Activated CD4-positive, CD25-positive, alpha-beta regulatory T cell treated with anti-CD3 and anti-CD28 coated beads, Interleukin-2, amount 50 U/mL, for 16 hours (primary cell): ENCODE measurements at regions not wholly inside any gene's neighbourhood (a gene's known extent, or its start where the extent isn't known, plus 50 kb on each side); places are given as distances from the start of the nearest gene placed in this dataset.
"Not testable (repeated sequence)": the region's sequence is repeated elsewhere in the genome, so short reads cannot be mapped to it uniquely, and the experiment has no call there.

Experiments used
- DNase-seq: peaks from one replicate; pipeline ENCODE4 v3.0.0-alpha.2; 2020; ENCODE audit warnings: low read depth, low spot score

GRCh38 chr6:113365191-113365590 is 492.0 kb upstream of the MARCKS start:
- no peak for DNase-seq

- no peak for DNase-seq
These were observed 490.6 kb upstream of the MARCKS start for GRCh38 chr6:113366505-113366904.

DNA sequence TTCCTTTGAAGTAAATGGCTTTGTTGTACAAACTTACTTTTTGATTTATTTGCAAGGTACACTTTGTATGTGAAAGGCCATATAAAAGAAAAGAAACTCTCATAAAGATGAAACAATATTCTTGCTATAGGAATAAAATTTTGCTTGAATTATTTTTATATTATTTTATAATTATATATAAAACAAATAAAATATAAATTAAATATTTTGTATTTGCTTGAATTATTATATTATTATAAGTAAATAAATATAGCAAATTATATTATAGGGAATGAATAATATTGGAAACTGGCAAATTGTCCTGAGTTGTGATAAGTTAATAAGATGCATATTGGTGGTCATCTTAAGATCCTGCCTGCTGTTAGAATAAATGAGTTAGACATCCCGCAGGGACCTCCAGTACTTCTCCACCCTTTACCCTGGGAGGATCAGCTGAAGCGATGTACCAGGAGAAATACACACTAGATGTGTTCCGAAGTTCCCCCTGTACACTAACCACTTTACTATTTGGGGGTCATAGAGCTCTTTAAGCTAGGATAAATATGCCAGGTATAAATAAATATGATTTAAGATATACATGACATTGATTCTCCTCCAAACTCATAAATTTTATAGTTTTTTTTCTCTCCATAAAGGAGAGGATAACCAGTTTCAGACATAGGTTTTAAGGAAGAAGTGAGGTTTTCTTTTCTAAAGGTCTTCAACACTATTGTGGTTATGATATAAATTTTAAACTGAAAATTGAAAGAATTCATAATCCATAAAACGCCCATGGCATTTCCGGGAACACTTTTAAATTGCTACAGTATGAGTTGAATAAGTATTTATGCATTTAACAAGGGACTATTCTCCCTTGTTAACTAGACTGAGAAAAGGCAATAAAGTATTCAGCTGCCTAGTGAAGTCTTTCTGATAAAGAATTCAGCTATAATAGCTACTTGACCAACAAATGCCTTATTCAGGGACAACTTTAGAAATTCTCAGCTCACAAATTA is 486.3 kb upstream of the MARCKS start:
- no peak for DNase-seq

DNA sequence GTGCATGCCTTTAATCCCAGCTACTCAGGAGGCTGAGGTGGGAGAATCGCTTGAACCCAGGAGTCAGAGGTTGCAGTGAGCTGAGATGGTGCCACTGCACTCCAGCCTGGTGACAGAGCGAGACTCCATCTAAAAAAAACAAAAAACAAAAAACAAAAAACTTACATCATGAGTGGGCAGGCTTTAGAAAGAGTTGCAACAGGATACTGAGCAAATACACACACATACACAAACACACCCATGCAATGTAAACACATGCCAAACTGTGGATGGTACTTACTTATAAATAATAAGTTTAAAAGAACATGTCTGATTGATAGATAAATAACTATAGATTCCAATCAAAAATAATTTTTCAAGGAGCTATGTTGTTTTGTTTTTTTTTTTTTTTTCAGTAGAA is 481.7 kb upstream of the MARCKS start:
- DNase-seq: not testable (repeated sequence)

DNA sequence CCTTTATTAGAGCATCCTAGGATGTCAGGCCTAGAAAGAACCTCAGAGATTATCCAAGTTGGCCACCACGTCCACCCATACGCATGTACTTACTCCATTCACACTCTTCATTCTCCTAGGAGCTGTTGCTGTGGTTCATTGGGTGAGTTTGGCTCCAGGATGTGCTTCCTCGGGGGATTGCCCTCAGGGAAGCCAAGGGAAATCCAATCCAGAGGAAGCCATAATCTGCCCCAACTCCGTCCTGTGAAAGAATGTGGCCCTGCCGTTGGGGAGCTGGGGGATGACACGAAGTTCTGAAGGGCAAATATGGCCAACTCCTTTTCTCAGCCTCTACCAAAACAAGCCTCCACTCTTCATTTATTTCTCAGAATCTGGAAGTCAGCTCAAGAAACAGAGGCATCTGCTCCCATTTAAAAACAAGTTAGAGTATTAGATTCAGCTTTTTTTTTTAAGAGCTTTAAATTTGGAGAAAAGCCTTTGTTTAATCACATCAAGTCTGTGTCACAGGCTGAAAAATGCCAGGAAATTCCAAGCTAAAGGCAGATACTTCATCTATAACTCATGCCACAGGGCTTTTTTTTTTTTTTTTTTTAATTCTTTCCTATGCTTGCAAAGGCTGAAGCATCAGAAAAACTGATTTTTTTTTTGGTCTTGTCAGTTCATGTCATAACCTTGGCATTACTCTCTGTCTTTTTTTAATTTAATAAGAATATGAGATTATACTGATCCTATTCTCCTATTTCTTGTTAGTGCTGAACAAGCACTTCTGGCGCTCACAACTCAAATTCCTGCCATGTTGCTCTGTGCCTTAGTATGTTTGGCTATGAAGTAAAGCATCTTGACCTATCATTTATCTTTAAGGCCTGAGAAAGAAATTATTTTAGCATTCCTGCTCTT is 480.9 kb upstream of the MARCKS start:
- DNase-seq: no peak

GRCh38 chr6:113376847-113377165 is 480.3 kb upstream of the MARCKS start:
- no peak for DNase-seq

DNA sequence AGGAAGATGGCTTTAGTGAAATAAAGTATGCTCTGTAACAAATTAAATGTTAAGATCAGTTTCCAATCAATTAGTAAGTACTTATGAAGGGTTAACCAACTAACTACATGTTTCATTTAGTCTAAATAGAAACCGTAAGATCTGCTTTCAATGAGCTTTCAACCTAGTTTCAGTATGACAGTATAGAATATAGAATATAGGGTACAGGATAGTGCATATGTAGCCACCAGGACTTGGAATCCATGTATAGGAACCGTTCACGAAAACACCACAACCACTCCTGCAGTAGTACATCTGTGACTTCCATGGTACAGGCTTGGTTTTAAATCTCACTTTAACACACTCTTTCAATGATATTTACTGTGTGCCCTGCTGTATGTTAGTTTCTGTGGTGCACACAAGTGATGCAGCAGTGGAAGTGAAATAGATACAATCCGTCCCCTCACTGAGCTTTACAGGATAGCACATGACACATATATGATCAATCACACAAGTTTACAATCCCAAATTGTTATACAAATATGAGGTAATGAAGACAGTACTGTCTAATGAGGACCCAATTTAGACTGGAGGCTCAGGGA is 479.7 kb upstream of the MARCKS start:
- DNase-seq: no peak

- no peak for DNase-seq
These were observed 476.6 kb upstream of the MARCKS start for GRCh38 chr6:113380591-113380990.

GRCh38 chr6:113381232-113381631 is 475.9 kb upstream of the MARCKS start:
- no peak for DNase-seq

DNA sequence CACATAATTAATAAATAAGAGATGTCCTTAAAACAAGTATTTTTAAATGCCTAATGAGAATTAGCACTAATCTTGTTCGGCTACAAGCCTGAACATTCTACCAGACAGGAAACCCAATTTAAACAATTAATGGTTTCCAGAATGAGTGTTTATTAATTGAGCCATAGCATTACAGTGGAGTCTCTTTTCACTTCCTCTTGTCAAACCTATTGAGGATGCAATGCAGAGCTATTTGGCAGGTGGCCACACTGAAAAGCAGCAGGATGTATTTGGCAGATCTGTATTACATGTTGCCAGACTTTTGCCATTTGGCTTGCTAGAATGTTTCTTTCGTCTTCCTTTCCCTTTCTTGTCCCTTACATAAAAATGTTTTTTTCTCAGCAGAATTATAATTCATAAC is 475.2 kb upstream of the MARCKS start:
- no peak for DNase-seq

DNA sequence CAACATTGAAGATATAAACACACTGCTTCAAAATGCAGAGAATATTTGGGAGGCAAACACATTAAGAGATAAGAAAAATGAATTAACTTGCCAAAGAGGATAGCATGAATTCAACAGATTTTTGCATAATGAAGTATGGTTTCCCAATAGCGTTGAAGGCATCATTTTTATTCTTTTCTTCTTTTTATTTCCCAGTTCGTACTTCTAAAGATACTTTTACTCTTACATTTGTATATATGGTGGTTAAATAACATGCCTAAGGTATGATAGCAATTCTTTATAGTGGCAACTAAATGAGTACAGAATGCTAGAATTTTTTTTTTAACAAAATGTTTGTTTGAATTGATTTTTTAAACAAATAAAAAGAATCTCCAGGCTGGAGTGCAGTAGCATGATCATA is 473.4 kb upstream of the MARCKS start:
- DNase-seq: no peak

- no peak for DNase-seq
These were observed 472.1 kb upstream of the MARCKS start for GRCh38 chr6:113385020-113385431.

DNA sequence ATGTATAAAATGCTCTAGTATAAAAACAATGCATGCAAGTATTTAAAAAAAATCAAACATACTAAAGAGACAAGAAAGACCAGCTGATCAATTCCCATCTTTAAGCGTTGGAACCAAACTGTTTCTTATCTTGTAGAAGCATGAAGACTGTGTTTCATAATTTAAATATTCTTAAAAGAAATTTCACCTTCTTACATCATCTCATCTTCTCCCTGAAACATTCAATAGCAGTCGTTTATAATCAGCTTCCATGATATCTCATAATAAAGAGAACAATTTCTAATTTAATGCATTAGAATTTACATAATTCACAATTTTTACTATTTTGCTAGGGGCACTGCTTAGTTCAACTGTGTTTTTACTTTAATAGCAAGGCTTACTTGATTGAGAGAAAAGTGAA is 468.1 kb upstream of the MARCKS start:
- no peak for DNase-seq

DNA sequence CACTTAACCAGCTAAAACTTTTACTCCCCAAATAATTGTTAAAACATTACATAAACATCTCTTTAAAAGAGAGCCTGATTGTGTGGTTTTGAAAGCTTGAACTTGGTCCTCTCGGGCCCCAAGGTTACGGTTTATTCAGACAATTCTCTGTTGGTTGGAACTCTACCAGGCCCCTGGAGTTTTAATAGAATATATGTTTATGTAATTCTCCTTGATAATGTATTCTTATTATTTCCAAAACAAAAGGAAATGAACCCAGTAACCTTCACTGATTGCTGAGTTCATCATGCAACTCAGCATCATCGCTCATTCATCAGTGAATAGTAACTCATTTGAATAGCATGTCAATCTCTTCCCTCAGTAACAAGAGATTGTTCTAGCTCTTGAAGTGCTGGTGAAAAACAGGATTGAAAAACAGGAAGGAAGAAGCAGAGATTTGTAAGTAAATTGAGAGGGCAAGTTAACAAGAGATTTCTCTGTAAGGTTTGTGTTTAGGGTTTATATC is 464.5 kb upstream of the MARCKS start:
- DNase-seq: no peak

DNA sequence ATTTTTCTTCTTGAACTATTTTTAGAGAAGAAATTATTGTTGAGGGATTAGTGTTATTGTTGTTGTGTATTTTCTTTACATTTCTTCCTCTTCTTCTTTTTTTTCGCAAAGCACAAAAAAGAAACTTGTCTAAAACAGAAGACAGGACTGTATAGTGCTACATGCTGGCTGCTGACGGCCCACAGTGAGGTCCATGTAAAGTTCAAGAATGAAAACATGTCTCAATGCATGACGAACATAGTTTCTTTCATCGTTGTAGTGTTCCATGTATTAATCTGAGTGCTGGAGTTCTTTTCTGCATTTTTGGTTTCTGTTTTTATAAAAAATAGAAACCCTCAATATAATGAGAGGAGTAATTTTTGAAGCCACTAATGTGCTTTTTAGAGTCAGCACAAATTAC is 462.9 kb upstream of the MARCKS start:
- DNase-seq: no peak

GRCh38 chr6:113394729-113395128 is 462.4 kb upstream of the MARCKS start:
- DNase-seq: no peak

- DNase-seq: no peak
These were observed 460.4 kb upstream of the MARCKS start for GRCh38 chr6:113396730-113397129.

DNA sequence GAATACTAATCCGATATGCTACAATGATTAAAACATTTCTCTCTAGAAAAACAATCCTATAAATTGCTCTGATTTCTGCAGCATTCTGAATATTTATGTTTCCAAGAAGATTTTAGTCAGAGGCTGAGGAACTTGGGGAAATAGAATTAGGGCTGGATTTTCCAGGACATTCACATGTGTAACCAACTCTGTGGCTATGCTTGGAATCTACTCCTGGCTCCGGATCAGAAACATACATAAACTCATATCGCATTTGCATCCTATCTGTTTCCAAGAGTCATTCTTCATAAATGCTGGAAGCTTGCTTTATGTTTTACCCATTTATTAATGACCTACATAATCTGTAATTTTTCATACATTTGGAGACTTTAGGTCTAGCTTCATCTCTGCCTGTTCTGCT is 459.9 kb upstream of the MARCKS start:
- no peak for DNase-seq

GRCh38 chr6:113401231-113401630 is 455.9 kb upstream of the MARCKS start:
- DNase-seq: no peak

DNA sequence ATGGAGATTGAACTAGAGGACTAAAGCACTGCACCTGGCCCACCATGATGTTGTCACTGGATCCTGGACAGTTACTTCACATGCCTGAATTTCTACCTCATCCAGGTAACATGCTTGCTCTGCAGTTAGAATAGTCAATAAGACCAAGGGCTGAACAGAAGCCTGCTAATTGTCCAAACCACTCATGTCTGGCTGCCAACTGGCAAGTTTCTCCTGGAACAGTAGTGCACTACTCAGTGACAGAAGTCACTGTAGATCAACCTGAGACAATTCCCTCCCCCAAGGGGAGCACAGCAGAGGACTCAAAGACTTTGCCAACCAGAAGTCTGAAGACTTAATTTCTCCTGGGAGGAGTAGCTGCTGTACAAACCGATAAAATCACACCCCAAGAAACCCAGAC is 454.6 kb upstream of the MARCKS start:
- no peak for DNase-seq

DNA sequence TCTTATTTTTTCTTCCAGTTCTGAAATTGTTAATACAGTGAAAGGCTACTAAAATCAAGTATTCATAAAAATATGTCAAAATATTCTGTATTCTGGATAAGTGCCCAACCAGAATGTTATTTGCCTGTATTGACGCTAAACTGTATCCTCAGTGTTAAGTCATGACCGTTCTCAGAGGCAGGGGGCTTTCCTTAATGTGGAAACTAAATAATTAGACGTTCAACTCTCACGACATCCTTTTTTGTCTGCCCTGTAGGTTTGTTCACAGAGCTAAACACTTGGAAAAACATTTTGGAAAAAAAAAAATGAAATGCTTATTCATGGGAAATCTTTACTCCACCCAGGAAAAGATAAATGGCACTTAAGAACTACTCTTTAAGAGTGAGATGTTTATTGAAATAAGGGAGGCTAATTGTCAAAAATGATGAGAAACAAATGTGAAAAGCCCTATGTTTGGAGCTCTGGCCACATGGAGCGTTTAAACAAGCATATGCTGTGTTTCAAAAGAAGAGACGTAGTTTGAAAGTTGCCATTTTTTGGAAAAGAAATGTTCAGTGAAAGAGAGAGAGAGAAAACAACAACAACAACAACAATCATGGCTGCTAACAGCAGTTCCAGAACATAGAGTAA is 453.1 kb upstream of the MARCKS start:
- DNase-seq: no peak
